Fibroblast of lung (primary cell): ENCODE measurements at regions not wholly inside any gene's neighbourhood (a gene's known extent, or its start where the extent isn't known, plus 50 kb on each side); places are given as distances from the start of the nearest gene placed in this dataset.
A peak's percentile ranks its signal among the peaks of the same experiment; 100 is the strongest.

Experiments used
- DNase-seq, 2 donors: peaks; one replicate each; pipeline versions ENCODE4 v3.0.0 to v3.0.0-alpha.2; 2010; ENCODE audit warnings: low read depth in 2 of 2
- H2AFZ ChIP-seq: 2 replicates; pipeline ENCODE4 v1.5.1; 2012; ENCODE audit warnings: low read length, control low read depth, inconsistent platforms
- H3K27ac ChIP-seq: 2 replicates; pipeline ENCODE4 v1.5.1; 2011; ENCODE audit warnings: low read length, control low read depth; ENCODE audit not compliant: insufficient read depth
- H3K27me3 ChIP-seq: 2 replicates; pipeline ENCODE4 v1.5.1; 2011; ENCODE audit warnings: mild to moderate bottlenecking, low read length; ENCODE audit not compliant: control insufficient read depth, insufficient read depth
- H3K36me3 ChIP-seq: 2 replicates; pipeline ENCODE4 v1.5.1; 2011; ENCODE audit warnings: low read length; ENCODE audit not compliant: control insufficient read depth, insufficient read depth
- H3K4me1 ChIP-seq: 2 replicates; pipeline ENCODE4 v1.5.1; 2011; ENCODE audit warnings: low read length; ENCODE audit not compliant: control insufficient read depth, insufficient read depth; ENCODE audit errors: extremely low read depth
- H3K4me2 ChIP-seq: 2 replicates; pipeline ENCODE4 v1.5.1; 2011; ENCODE audit warnings: low read length, control low read depth; ENCODE audit not compliant: insufficient read depth; ENCODE audit errors: extremely low read depth
- H3K4me3 ChIP-seq, 4 experiments: fragments of 200-600 bp in 1 of 4; sonication (generic) in 1 of 4; replicated peaks in 1 of 4; 2 replicates each; pipeline ENCODE4 v1.5.1; 2011 to 2016; ENCODE audit warnings: low read length in 4 of 4, low read depth in 3 of 4, mild to moderate bottlenecking in 3 of 4, control low read depth in 2 of 4, inconsistent platforms in 1 of 4, mixed read lengths in 1 of 4; ENCODE audit not compliant: insufficient read depth in 1 of 4; ENCODE audit errors: control extremely low read depth in 1 of 4
- H3K79me2 ChIP-seq: 2 replicates; pipeline ENCODE4 v1.5.1; 2012; ENCODE audit warnings: mild to moderate bottlenecking, low read length, inconsistent platforms; ENCODE audit not compliant: control insufficient read depth, insufficient read depth
- H3K9ac ChIP-seq: 2 replicates; pipeline ENCODE4 v1.5.1; 2011; ENCODE audit warnings: mild to moderate bottlenecking, low read length, control low read depth; ENCODE audit not compliant: insufficient read depth
- H3K9me3 ChIP-seq: 2 replicates; pipeline ENCODE4 v1.5.1; 2012; ENCODE audit warnings: low read depth, low read length; ENCODE audit not compliant: control insufficient read depth, insufficient read depth
- H4K20me1 ChIP-seq: 2 replicates; pipeline ENCODE4 v1.5.1; 2011; ENCODE audit warnings: low read length; ENCODE audit not compliant: control insufficient read depth, insufficient read depth; ENCODE audit errors: extremely low read depth
- CTCF ChIP-seq, 2 donors: IDR thresholded peaks in 1 of 2; conservative IDR thresholded peaks in 1 of 2; 1 replicate in 1 of 2; 2 replicates in 1 of 2; pipeline ENCODE4 v1.5.1; 2011 to 2012; ENCODE audit warnings: low read length in 2 of 2, control low read depth in 1 of 2, inconsistent platforms in 1 of 2, low read depth in 1 of 2, mild to moderate bottlenecking in 1 of 2
- EZH2 ChIP-seq: IDR thresholded peaks from 2 replicates; pipeline ENCODE4 v1.5.1; 2012; ENCODE audit warnings: low read length, control low read depth, mild to moderate bottlenecking; ENCODE audit errors: missing control alignments

DNA sequence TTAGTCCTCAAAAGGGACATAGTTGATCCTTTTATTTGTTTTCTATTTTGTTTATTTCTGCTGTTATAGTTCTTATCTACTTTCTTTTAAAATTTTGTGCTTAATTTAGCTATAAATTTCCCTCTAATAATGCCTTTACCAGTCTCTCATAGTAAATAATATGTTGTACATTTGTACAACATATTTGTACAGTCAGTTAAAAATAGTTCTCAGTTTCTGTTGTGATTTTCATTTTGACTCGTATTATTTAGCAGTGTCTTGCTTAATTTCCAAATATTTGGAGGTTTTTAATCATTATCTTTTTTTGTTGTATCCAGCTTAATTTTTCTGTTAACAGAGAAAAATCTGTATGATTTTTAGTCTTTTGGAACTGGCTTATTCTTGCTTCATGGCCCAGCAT, 443.6 kb upstream of the TRIB2 start:
- DNase-seq = no peak
- H2AFZ ChIP-seq = no peak overlapping the region
- H3K9ac ChIP-seq = no peak overlapping the region
- H3K79me2 ChIP-seq = no peaks in the 10 kb centered on the region
- no peak overlapping the region for H3K4me3 ChIP-seq
- no peaks in the 10 kb centered on the region for H4K20me1 ChIP-seq
- no peak overlapping the region for H3K27ac ChIP-seq
- H3K9me3 ChIP-seq = no peaks in the 10 kb centered on the region
- H3K4me2 ChIP-seq = no peak overlapping the region
- H3K36me3 ChIP-seq = no peaks in the 10 kb centered on the region
- H3K27me3 ChIP-seq = no peaks in the 10 kb centered on the region
- no peaks in the 10 kb centered on the region for H3K4me1 ChIP-seq
- no peak for TF ChIP-seq EZH2
- TF ChIP-seq CTCF (conservative IDR thresholded peaks at IDR 0.05 in 1 of 2, IDR thresholded peaks at IDR 0.05 in 1 of 2; ENCODE audit: low read depth in 1 of 2, low read length in 2 of 2) = no peak

GRCh38 chr2:12274591-12274990, 442.1 kb upstream of the TRIB2 start:
- H3K27me3 ChIP-seq = no peaks in the 10 kb centered on the region
- no peaks in the 10 kb centered on the region for H3K4me1 ChIP-seq
- DNase-seq = no peak
- no peaks in the 10 kb centered on the region for H3K79me2 ChIP-seq
- H3K9ac ChIP-seq = no peak overlapping the region
- H3K4me3 ChIP-seq = no peak overlapping the region
- TF ChIP-seq CTCF (conservative IDR thresholded peaks at IDR 0.05 in 1 of 2, IDR thresholded peaks at IDR 0.05 in 1 of 2; ENCODE audit: low read depth in 1 of 2, low read length in 2 of 2) = no peak
- no peak overlapping the region for H3K27ac ChIP-seq
- H4K20me1 ChIP-seq = no peaks in the 10 kb centered on the region
- H3K36me3 ChIP-seq = no peaks in the 10 kb centered on the region
- H3K4me2 ChIP-seq = no peak overlapping the region
- H3K9me3 ChIP-seq = no peaks in the 10 kb centered on the region
- no peak overlapping the region for H2AFZ ChIP-seq

DNA sequence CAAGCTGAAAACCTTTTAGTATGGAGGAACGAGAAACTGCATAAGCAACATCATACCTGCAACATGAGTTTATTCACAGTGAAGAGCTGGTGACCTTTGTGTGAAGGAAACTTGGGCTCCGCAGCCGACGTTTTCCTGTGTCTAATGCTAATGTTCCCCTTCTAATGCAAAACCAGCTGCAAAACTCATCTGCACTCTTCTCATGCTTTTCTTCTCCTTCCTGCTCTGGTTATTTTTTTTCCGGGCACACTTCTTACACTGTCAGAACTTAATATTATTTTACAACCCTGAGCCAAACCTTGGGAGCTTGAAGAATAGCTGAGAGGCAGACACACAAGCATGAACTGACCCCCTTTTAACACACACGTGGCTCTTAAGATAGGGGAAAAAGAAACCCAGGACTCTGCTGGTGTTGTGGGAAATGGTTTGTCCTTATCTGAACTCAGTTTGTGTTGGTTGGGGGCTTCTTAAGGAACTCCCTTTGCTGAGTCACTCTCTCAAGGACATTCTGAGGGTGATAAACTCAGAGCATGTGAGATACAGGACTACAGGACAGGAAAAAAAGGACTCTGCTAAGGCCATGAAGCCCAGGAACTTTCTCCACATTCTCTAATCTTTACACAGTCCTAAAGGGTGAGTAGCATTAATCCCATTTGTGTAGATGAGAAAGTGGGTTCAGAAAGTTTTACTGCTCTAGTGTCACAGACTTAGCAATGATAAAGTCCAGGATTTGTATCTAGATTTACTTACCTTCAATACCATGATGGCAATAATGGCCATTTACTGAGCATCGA, 439.3 kb upstream of the TRIB2 start:
- Histone ChIP-seq H3K36me3 (no peaks in the 10 kb centered on the region), H3K27me3 (no peaks in the 10 kb centered on the region), H3K9ac (no peak overlapping the region), H3K4me1 (no peaks in the 10 kb centered on the region), H3K9me3 (no peaks in the 10 kb centered on the region), H3K27ac (no peak overlapping the region), H3K4me3 (no peak overlapping the region), H3K4me2 (no peak overlapping the region), H4K20me1 (no peaks in the 10 kb centered on the region), H2AFZ (no peak overlapping the region), H3K79me2 (no peaks in the 10 kb centered on the region)
- no peak for TF ChIP-seq EZH2
- no peak for TF ChIP-seq CTCF (conservative IDR thresholded peaks at IDR 0.05 in 1 of 2, IDR thresholded peaks at IDR 0.05 in 1 of 2; ENCODE audit: low read depth in 1 of 2, low read length in 2 of 2)
- DNase-seq = peak in 1 of 2 donors; percentile 37
